ENCODE measurements at regions not wholly inside any gene's neighbourhood (a gene's known extent, or its start where the extent isn't known, plus 50 kb on each side); places are given as distances from the start of the nearest gene placed in this dataset.

DNA sequence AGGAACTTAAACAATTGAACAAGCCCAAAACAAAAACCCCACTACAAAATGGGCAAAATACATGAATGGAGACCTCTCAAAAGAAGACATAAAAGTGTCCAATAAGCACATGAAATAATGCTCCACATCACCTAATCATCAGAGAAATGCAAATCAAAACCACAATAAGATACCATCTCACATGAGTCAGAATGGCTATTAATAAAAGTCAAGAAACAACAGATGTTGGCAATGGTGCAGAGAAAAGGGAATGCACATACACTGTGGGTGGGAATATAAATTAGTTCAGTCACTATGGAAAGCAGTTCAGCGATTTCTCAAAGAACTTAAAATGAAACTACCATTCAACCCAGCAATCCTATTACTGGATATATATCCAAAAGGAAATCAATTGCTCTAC is 337.4 kb upstream of the GRIA1 start:
- H3K27ac ChIP-seq: no peak overlapping the region
- TF ChIP-seq CTCF (conservative IDR thresholded peaks at IDR 0.05): no peak
- TF ChIP-seq ZFX (IDR thresholded peaks at IDR 0.05): no peak

- no peak for TF ChIP-seq CTCF (conservative IDR thresholded peaks at IDR 0.05)
- no peak for TF ChIP-seq ZFX (IDR thresholded peaks at IDR 0.05)
- no peak overlapping the region for H3K27ac ChIP-seq
These were observed 333.3 kb upstream of the GRIA1 start for GRCh38 chr5:153157156-153157555.

- no peak for TF ChIP-seq CTCF (conservative IDR thresholded peaks at IDR 0.05)
- TF ChIP-seq ZFX (IDR thresholded peaks at IDR 0.05): no peak
- H3K27ac ChIP-seq: no peak overlapping the region
These were observed 331.9 kb upstream of the GRIA1 start for GRCh38 chr5:153158608-153159007.

DNA sequence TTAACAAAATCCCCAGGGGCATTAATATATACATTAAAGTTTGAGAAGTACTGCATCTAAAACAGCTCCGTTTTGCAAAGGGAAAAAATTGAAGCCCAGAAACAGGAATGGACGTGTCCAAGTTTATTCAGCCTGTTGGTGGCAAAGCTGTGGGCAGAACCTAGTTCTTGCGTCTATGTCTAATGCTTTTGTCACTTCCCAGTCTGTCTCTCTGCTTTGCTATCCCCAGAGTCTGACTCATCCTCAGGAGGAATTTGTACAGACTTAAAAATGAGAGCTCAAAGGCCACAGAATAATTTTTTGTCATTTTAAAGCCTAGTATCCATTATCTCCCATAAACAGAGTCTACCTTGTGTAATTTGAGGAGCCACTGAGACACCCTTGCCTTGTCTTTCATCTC is 330.9 kb upstream of the GRIA1 start:
- TF ChIP-seq CTCF (conservative IDR thresholded peaks at IDR 0.05) (no peak), ZFX (IDR thresholded peaks at IDR 0.05) (no peak)
- H3K27ac ChIP-seq: no peak overlapping the region

- H3K27ac ChIP-seq: no peak overlapping the region
- TF ChIP-seq ZFX (IDR thresholded peaks at IDR 0.05) (no peak), CTCF (conservative IDR thresholded peaks at IDR 0.05) (no peak)
These were observed 322.2 kb upstream of the GRIA1 start for GRCh38 chr5:153168241-153168640.

DNA sequence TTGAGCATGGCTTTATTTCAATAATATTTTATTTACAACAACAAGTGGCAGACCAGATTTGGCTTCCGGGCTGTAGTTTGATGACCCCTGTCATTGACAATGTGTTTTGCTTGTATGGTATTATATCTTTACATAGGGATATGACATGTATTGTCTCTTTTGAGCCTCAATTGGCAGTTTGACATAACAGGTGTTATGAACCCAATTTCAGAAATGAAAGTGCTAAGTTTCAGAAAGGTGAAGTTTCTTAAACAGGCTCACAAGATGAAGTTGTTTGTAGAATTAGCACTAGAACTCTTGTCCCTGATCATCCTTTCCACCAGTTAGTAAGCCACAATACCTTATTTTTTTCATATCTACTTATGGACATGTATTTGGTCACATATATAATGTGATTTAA is 303.0 kb upstream of the GRIA1 start:
- no peak overlapping the region for H3K27ac ChIP-seq
- TF ChIP-seq CTCF (conservative IDR thresholded peaks at IDR 0.05) (no peak), ZFX (IDR thresholded peaks at IDR 0.05) (no peak)

GRCh38 chr5:153206361-153206760 is 284.1 kb upstream of the GRIA1 start:
- no peak overlapping the region for H3K27ac ChIP-seq
- TF ChIP-seq ZFX (IDR thresholded peaks at IDR 0.05) (no peak), CTCF (conservative IDR thresholded peaks at IDR 0.05) (no peak)

Measured in C4-2B (cell line).